HFF-Myc (cell line): ENCODE measurements at regions not wholly inside any gene's neighbourhood (a gene's known extent, or its start where the extent isn't known, plus 50 kb on each side); places are given as distances from the start of the nearest gene placed in this dataset.

Experiments
- DNase-seq: peaks from one replicate; pipeline ENCODE4 v3.0.0-alpha.2; 2011; ENCODE audit warnings: low read depth; ENCODE audit errors: extremely low read depth
- H3K4me3 ChIP-seq: replicated peaks from 2 replicates; pipeline ENCODE4 v1.5.1; 2011; ENCODE audit warnings: low read depth, mild to moderate bottlenecking, control low read depth, low read length
- CTCF ChIP-seq: IDR thresholded peaks from 2 replicates; pipeline ENCODE4 v1.5.1; 2012; ENCODE audit warnings: mild to moderate bottlenecking, low read depth, low read length, control low read depth; ENCODE audit errors: missing control alignments

- no peak for DNase-seq
- no peak for TF ChIP-seq CTCF
- no peak overlapping the region for H3K4me3 ChIP-seq
Measured at GRCh38 chr13:89287381-89287780, 1616.2 kb downstream of the SLITRK5 start.

GRCh38 chr13:89294115-89294867, 1623.1 kb downstream of the SLITRK5 start:
- no peak for DNase-seq
- TF ChIP-seq CTCF = no peak

GRCh38 chr13:89307278-89307677, 1636.1 kb downstream of the SLITRK5 start:
- no peak for DNase-seq
- TF ChIP-seq CTCF = no peak
- H3K4me3 ChIP-seq = no peak overlapping the region

More at GRCh38 chr13:89294115-89294867, 1623.1 kb downstream of the SLITRK5 start:
- no peak overlapping the region for H3K4me3 ChIP-seq

- no peak for TF ChIP-seq CTCF
- no peak overlapping the region for H3K4me3 ChIP-seq
- no peak for DNase-seq
Measured at GRCh38 chr13:89310943-89311672, 1639.9 kb downstream of the SLITRK5 start.

- TF ChIP-seq CTCF = no peak
- H3K4me3 ChIP-seq = no peak overlapping the region
- DNase-seq = no peak
Measured at GRCh38 chr13:89315287-89315686, 1644.1 kb downstream of the SLITRK5 start.

- H3K4me3 ChIP-seq = no peak overlapping the region
- TF ChIP-seq CTCF = no peak
- DNase-seq = no peak
Measured at GRCh38 chr13:89322466-89322865, 1651.3 kb downstream of the SLITRK5 start.
